ENCODE measurements at regions not wholly inside any gene's neighbourhood (a gene's known extent, or its start where the extent isn't known, plus 50 kb on each side); places are given as distances from the start of the nearest gene placed in this dataset.
"Not testable (repeated sequence)": the region's sequence is repeated elsewhere in the genome, so short reads cannot be mapped to it uniquely, and the experiment has no call there.

GRCh38 chr3:67940210-67940952 is 286.0 kb upstream of the SUCLG2 start:
- DNase-seq = no peak

- DNase-seq = no peak
Measured at GRCh38 chr3:67937498-67938118, 283.2 kb upstream of the SUCLG2 start.

GRCh38 chr3:67930394-67930793 is 276.0 kb upstream of the SUCLG2 start:
- DNase-seq = not testable (repeated sequence)

GRCh38 chr3:67923796-67924195 is 269.4 kb upstream of the SUCLG2 start:
- no peak for DNase-seq

- DNase-seq = no peak
Measured at GRCh38 chr3:67920969-67921368, 266.6 kb upstream of the SUCLG2 start.

- DNase-seq = no peak
Measured at GRCh38 chr3:67920311-67920710, 265.9 kb upstream of the SUCLG2 start.

GRCh38 chr3:67916353-67916752 is 261.9 kb upstream of the SUCLG2 start:
- no peak for DNase-seq

- no peak for DNase-seq
Measured at GRCh38 chr3:67907735-67908134, 253.3 kb upstream of the SUCLG2 start.

- DNase-seq = no peak
Measured at GRCh38 chr3:67906261-67906660, 251.8 kb upstream of the SUCLG2 start.

GRCh38 chr3:67901681-67902080 is 247.3 kb upstream of the SUCLG2 start:
- no peak for DNase-seq

- no peak for DNase-seq
Measured at GRCh38 chr3:67898916-67899315, 244.5 kb upstream of the SUCLG2 start.

- DNase-seq = no peak
Measured at GRCh38 chr3:67897351-67898336, 243.2 kb upstream of the SUCLG2 start.

GRCh38 chr3:67896130-67896529 is 241.7 kb upstream of the SUCLG2 start:
- DNase-seq = no peak

- DNase-seq = no peak
Measured at GRCh38 chr3:67894510-67894909, 240.1 kb upstream of the SUCLG2 start.

GRCh38 chr3:67884345-67884744 is 229.9 kb upstream of the SUCLG2 start:
- no peak for DNase-seq

- no peak for DNase-seq
Measured at GRCh38 chr3:67883766-67884165, 229.4 kb upstream of the SUCLG2 start.

- no peak for DNase-seq
Measured at GRCh38 chr3:67882981-67883380, 228.6 kb upstream of the SUCLG2 start.

- DNase-seq = no peak
Measured at GRCh38 chr3:67876261-67876660, 221.8 kb upstream of the SUCLG2 start.

- DNase-seq = no peak
Measured at GRCh38 chr3:67875858-67876257, 221.4 kb upstream of the SUCLG2 start.

- DNase-seq = peak; percentile 42
Measured at GRCh38 chr3:67875338-67875737, 220.9 kb upstream of the SUCLG2 start.

- DNase-seq = no peak
Measured at GRCh38 chr3:67870477-67870876, 216.1 kb upstream of the SUCLG2 start.

- DNase-seq = no peak
Measured at GRCh38 chr3:67866571-67866970, 212.2 kb upstream of the SUCLG2 start.

- DNase-seq = no peak
Measured at GRCh38 chr3:67864587-67865183, 210.3 kb upstream of the SUCLG2 start.

Measured in dermis blood vessel endothelial cell (primary cell).